C4-2B (cell line): ENCODE measurements at regions not wholly inside any gene's neighbourhood (a gene's known extent, or its start where the extent isn't known, plus 50 kb on each side); places are given as distances from the start of the nearest gene placed in this dataset.

Source experiments
- CTCF ChIP-seq: fragments of 450-650 bp; conservative IDR thresholded peaks from 2 replicates; pipeline ENCODE4 v1.5.1; 2017; ENCODE audit warnings: mild to moderate bottlenecking
- ZFX ChIP-seq: fragments of 450-650 bp; IDR thresholded peaks from 2 replicates; pipeline ENCODE4 v1.6.1; 2017

- TF ChIP-seq CTCF, result no peak
- no peak for TF ChIP-seq ZFX
Observed at GRCh38 chr5:56688402-56688801, 126.9 kb upstream of the MAP3K1 start.
